Sigmoid colon (tissue), 4 donors: ENCODE measurements at regions not wholly inside any gene's neighbourhood (a gene's known extent, or its start where the extent isn't known, plus 50 kb on each side); places are given as distances from the start of the nearest gene placed in this dataset.

Source experiments
- EP300 ChIP-seq, 4 donors: sonication (generic); formaldehyde crosslinking; IDR thresholded peaks; one replicate each; pipeline ENCODE4 v1.6.1; 2017; ENCODE audit warnings: antibody characterized with exemption in 4 of 4
- POLR2A ChIP-seq, 2 donors: fragments of 450-650 bp; IDR thresholded peaks; one replicate each; pipeline ENCODE4 v1.6.1; 2016; ENCODE audit warnings: antibody characterized with exemption in 2 of 2, mild to moderate bottlenecking in 2 of 2, moderate library complexity in 2 of 2

DNA sequence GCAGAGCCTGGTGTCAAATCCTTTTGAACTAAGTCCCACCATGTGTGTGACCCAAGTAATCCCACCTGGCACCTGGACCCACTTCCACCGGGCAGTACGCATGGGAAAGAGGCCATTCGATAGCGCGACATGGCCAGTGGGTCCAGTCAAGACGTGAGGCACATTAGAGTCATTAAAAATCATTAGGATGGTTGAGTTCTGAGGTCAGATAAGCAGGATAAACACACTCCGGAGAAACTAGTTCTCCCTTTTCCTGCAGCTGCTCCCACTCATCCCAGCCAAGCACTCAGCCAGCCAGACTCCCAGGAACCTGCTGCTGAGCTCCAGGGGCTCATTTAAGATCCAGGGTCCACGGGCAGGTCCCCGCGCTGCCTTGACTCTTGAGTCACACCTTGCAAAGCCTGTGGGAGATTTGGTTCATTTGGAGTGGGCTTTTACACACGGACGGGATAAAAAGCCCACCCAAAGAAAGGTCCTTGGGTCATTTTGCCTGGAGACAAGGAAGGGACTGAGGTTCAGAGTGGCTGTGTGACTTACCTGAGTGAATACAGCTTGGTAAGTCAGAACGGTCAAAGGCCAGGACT lies 313.9 kb downstream of the BCL11B start:
- no peak for TF ChIP-seq EP300 (IDR thresholded peaks at IDR 0.05)
- no peak for TF ChIP-seq POLR2A (IDR thresholded peaks at IDR 0.05)
